GM12878 (cell line): ENCODE measurements at regions not wholly inside any gene's neighbourhood (a gene's known extent, or its start where the extent isn't known, plus 50 kb on each side); places are given as distances from the start of the nearest gene placed in this dataset.

Experiments
- ATAC-seq: fragments of 200-7000 bp; cut with Tn5 transposase; 3 replicates; pipeline ENCODE4 v1.9.1; 2020; ENCODE audit warnings: mild to moderate bottlenecking, moderate library complexity
- BruUV-seq: library from RNA; stranded (reverse); fragments of 400-500 nt; replicated peaks from 2 replicates; lab custom pipeline; 2021; lab: Mats Ljungman, UMichigan
- CTCF ChIA-PET: fragments of 300-600 bp; sonication (Branson Sonifier 250); formaldehyde crosslinking; extraction: SDS; loops from one replicate; lab custom pipeline; 2021; ENCODE audit warnings: inconsistent platforms; lab: Yijun Ruan, JAX
- POLR2A ChIA-PET: fragments of 350-600 bp; formaldehyde crosslinking; extraction: SDS; loops from one replicate; lab custom pipeline; 2021; ENCODE audit warnings: inconsistent platforms; lab: Charles Lee
- RAD21 ChIA-PET: fragments of 300-600 bp; sonication (Branson Sonifier 250); formaldehyde crosslinking; loops from one replicate; lab custom pipeline; 2023; ENCODE audit warnings: antibody characterized with exemption; ENCODE audit not compliant: unreplicated experiment; lab: Charles Lee
- SMC1A ChIA-PET: fragments of 300-600 bp; sonication (Branson Sonifier 250); formaldehyde crosslinking; loops from one replicate; lab custom pipeline; 2023; ENCODE audit not compliant: unreplicated experiment, uncharacterized antibody; lab: Charles Lee
- DNase-seq: peaks from one replicate; pipeline ENCODE4 v3.0.0-alpha.2; 2011; ENCODE audit warnings: low read depth, low spot score
- FAIRE-seq: peaks from 3 replicates; lab custom pipeline; 2011; peaks lifted over from hg19 to GRCh38; lab: Jason Lieb, UNC
- H2AFZ ChIP-seq: 2 replicates; pipeline ENCODE4 v1.6.0; 2011; ENCODE audit warnings: low read depth, low read length, control low read depth; ENCODE audit not compliant: control insufficient read depth
- H3K27ac ChIP-seq: 2 replicates; pipeline ENCODE4 v1.5.1; 2011; ENCODE audit warnings: control low read depth; ENCODE audit not compliant: control insufficient read depth, insufficient read depth
- H3K27me3 ChIP-seq, 2 experiments: replicated peaks in 1 of 2; 2 replicates each; pipeline versions ENCODE4 v1.6.0 to v1.6.1; 2011; ENCODE audit warnings: low read length in 1 of 2; ENCODE audit not compliant: control insufficient read depth in 2 of 2, insufficient read depth in 2 of 2
- H3K36me3 ChIP-seq, 2 experiments: 2 replicates each; pipeline ENCODE4 v1.5.1; 2011; ENCODE audit warnings: low read length in 1 of 2; ENCODE audit not compliant: control insufficient read depth in 2 of 2, insufficient read depth in 2 of 2
- H3K4me1 ChIP-seq: 2 replicates; pipeline ENCODE4 v1.6.1; 2011; ENCODE audit warnings: mild to moderate bottlenecking, low read length, moderate library complexity, mixed read lengths; ENCODE audit not compliant: control insufficient read depth, insufficient read depth
- H3K4me2 ChIP-seq: 2 replicates; pipeline ENCODE4 v1.6.0; 2011; ENCODE audit warnings: control low read depth; ENCODE audit not compliant: control insufficient read depth, insufficient read depth
- H3K4me3 ChIP-seq: fragments of 200-600 bp; sonication (generic); 2 replicates; pipeline ENCODE4 v1.5.1; 2016
- H3K79me2 ChIP-seq: 2 replicates; pipeline ENCODE4 v1.6.0; 2011; ENCODE audit warnings: low read length; ENCODE audit not compliant: control insufficient read depth, insufficient read depth
- H3K9ac ChIP-seq: 2 replicates; pipeline ENCODE4 v1.8.0; 2011; ENCODE audit warnings: low read length, control low read depth, mixed read lengths; ENCODE audit not compliant: control insufficient read depth, insufficient read depth
- H3K9me3 ChIP-seq: replicated peaks from 3 replicates; pipeline ENCODE4 v1.5.1; 2011; ENCODE audit warnings: mild to moderate bottlenecking, low read length; ENCODE audit not compliant: control insufficient read depth, insufficient read depth
- H4K20me1 ChIP-seq: 2 replicates; pipeline ENCODE4 v1.6.0; 2011; ENCODE audit not compliant: control insufficient read depth, insufficient read depth
- BCL11A ChIP-seq: IDR thresholded peaks from 2 replicates; pipeline ENCODE4 v1.6.1; 2011; ENCODE audit warnings: low read depth, low read length
- BHLHE40 ChIP-seq, 2 experiments: fragments of 450-650 bp in 1 of 2; IDR thresholded peaks; 2 replicates each; pipeline ENCODE4 v1.6.1; 2011 to 2017; ENCODE audit warnings: low read depth in 2 of 2, borderline replicate concordance in 1 of 2, improper control_type of control experiment in 1 of 2, low read length in 1 of 2, mild to moderate bottlenecking in 1 of 2
- BMI1 ChIP-seq: fragments of 450-650 bp; IDR thresholded peaks from 2 replicates; pipeline ENCODE4 v1.6.1; 2016; ENCODE audit warnings: mild to moderate bottlenecking, moderate library complexity, borderline replicate concordance
- CBX5 ChIP-seq: sonication (generic); IDR thresholded peaks from 2 replicates; pipeline ENCODE4 v1.6.1; 2016; ENCODE audit warnings: low read depth, moderate library complexity, mild to moderate bottlenecking, inconsistent platforms
- EED ChIP-seq: sonication (generic); IDR thresholded peaks from 2 replicates; pipeline ENCODE4 v1.6.1; 2016; ENCODE audit warnings: antibody characterized with exemption, low read depth
- KLF5 ChIP-seq: fragments of 450-650 bp; IDR thresholded peaks from 2 replicates; pipeline ENCODE4 v1.6.1; 2014; ENCODE audit warnings: mild to moderate bottlenecking; ENCODE audit not compliant: partially characterized antibody
- LARP7 ChIP-seq: fragments of 450-650 bp; IDR thresholded peaks from 2 replicates; pipeline ENCODE4 v1.6.1; 2017; ENCODE audit warnings: mild to moderate bottlenecking
- NBN ChIP-seq: fragments of 450-650 bp; IDR thresholded peaks from 2 replicates; pipeline ENCODE4 v1.6.1; 2016
- NKRF ChIP-seq: fragments of 450-650 bp; conservative IDR thresholded peaks from 2 replicates; pipeline ENCODE4 v1.6.1; 2017; ENCODE audit warnings: mild to moderate bottlenecking, moderate library complexity
- POLR2AphosphoS2 ChIP-seq: IDR thresholded peaks from 2 replicates; pipeline ENCODE4 v1.6.1; 2011; ENCODE audit warnings: low read depth, mild to moderate bottlenecking, low read length, improper control_type of control experiment, moderate library complexity
- PRDM15 ChIP-seq: fragments of 450-650 bp; formaldehyde crosslinking; IDR thresholded peaks from 2 replicates; pipeline ENCODE4 v1.4.0; 2020; ENCODE audit warnings: mild to moderate bottlenecking, moderate library complexity
- RAD21 ChIP-seq: IDR thresholded peaks from 2 replicates; pipeline ENCODE4 v1.6.1; 2011; ENCODE audit warnings: mild to moderate bottlenecking, low read depth, low read length, moderate library complexity; ENCODE audit not compliant: insufficient read depth
- RBBP5 ChIP-seq: fragments of 200-600 bp; sonication (generic); conservative IDR thresholded peaks from 2 replicates; pipeline ENCODE4 v1.6.1; 2016
- TCF3 ChIP-seq: IDR thresholded peaks from 2 replicates; pipeline ENCODE4 v1.6.1; 2012; ENCODE audit warnings: low read depth, mild to moderate bottlenecking, low read length, borderline replicate concordance; ENCODE audit not compliant: insufficient read depth
- USF1 ChIP-seq: IDR thresholded peaks from 2 replicates; pipeline ENCODE4 v1.6.1; 2011; ENCODE audit warnings: borderline replicate concordance, low read depth, mild to moderate bottlenecking, moderate library complexity, mixed read lengths, low read length; ENCODE audit not compliant: insufficient read depth; ENCODE audit errors: extremely low read length
- YY1 ChIP-seq: IDR thresholded peaks from 2 replicates; pipeline ENCODE4 v1.6.1; 2011; ENCODE audit warnings: low read depth, mild to moderate bottlenecking, low read length
- ZBED1 ChIP-seq: IDR thresholded peaks from 2 replicates; pipeline ENCODE4 v1.6.1; 2016; ENCODE audit warnings: borderline replicate concordance
- WGBS: methylation state at CpG from one replicate; pipeline ENCODE4 v1.1.6; 2016; ENCODE audit warnings: low lambda C conversion rate; ENCODE audit not compliant: insufficient replicate concordance, insufficient coverage; ENCODE audit errors: missing lambda C conversion rate; 5-methylcytosine and 5-hydroxymethylcytosine counted together
- in situ Hi-C: fragments of 300-500 bp; cut with MboI; formaldehyde crosslinking; loops from 9 replicates; pipeline ENCODE4 v1.14.3; 2018; ENCODE audit warnings: mixed read lengths
- intact Hi-C: fragments of 100-400 bp; cut with micrococcal nuclease; formaldehyde crosslinking; loops from one replicate; pipeline ENCODE4 v1.14.2; 2022; ENCODE audit not compliant: unreplicated experiment

- BruUV-seq, result no TSS peak
- H3K4me3 ChIP-seq, result no peak overlapping the region
- no peak for DNase-seq
- no peak overlapping the region for H3K27ac ChIP-seq
- ChIA-PET RAD21 (no interaction called here), POLR2A (no interaction called here), SMC1A (interaction anchor here (1.2 kb wide), 1 partner anchor 8 kb away, joined by 3 read pairs; no protein-coding TSS in a partner anchor), CTCF (interaction anchor here (1.2 kb wide), 1 partner anchor 9 kb away, joined by 3 read pairs; no protein-coding TSS in a partner anchor)
- H3K36me3 ChIP-seq, result no peaks in the 10 kb centered on the region
- no peak overlapping the region for H3K9ac ChIP-seq
- TF ChIP-seq RBBP5, result no peak
- TF ChIP-seq USF1, result no peak
- no peak for TF ChIP-seq BHLHE40 (IDR thresholded peaks at IDR 0.05; ENCODE audit: borderline replicate concordance in 1 of 2, low read depth in 2 of 2, low read length in 1 of 2)
- TF ChIP-seq BMI1, result no peak
- TF ChIP-seq BCL11A, result no peak
- TF ChIP-seq CBX5, result no peak
- no peak for TF ChIP-seq NBN
- TF ChIP-seq TCF3, result no peak
- TF ChIP-seq RAD21, result no peak
- TF ChIP-seq LARP7, result no peak
- no peak for TF ChIP-seq ZBED1
- TF ChIP-seq PRDM15 (CRISPR knock-in tag), result no peak
- TF ChIP-seq KLF5, result no peak
- TF ChIP-seq NKRF, result no peak
- TF ChIP-seq POLR2AphosphoS2, result no peak
- no peak for TF ChIP-seq YY1
- TF ChIP-seq EED, result no peak
- H2AFZ ChIP-seq, result no peak overlapping the region
- no peaks in the 10 kb centered on the region for H3K79me2 ChIP-seq
- peaks cover 3% of the 10 kb centered on the region; the same call in 1 of the 2 replicates for H3K4me1 ChIP-seq
- H3K27me3 ChIP-seq, result no peaks in the 10 kb centered on the region
- H3K4me2 ChIP-seq, result no peak overlapping the region
- no peak for FAIRE-seq
- ATAC-seq, result no peak
- 47% methylated on average over 3 of the region's 3 CpGs for WGBS
- in situ Hi-C loops (no loop called here), intact Hi-C loops (no loop called here)
- no peaks in the 10 kb centered on the region for H3K9me3 ChIP-seq
- H4K20me1 ChIP-seq, result no peaks in the 10 kb centered on the region
Measured at GRCh38 chr11:88398791-88399570, 61.4 kb upstream of the CTSC start.
